CD4-positive, alpha-beta T cell treated with Interleukin-17A for 4 hours (primary cell): ENCODE measurements at regions not wholly inside any gene's neighbourhood (a gene's known extent, or its start where the extent isn't known, plus 50 kb on each side); places are given as distances from the start of the nearest gene placed in this dataset.
"Not testable (repeated sequence)": the region's sequence is repeated elsewhere in the genome, so short reads cannot be mapped to it uniquely, and the experiment has no call there.

Experiments
- DNase-seq: peaks from one replicate; pipeline ENCODE4 v3.0.0-alpha.2; 2020; ENCODE audit warnings: mixed read lengths

- not testable (repeated sequence) for DNase-seq
Observed at GRCh38 chr11:11715075-11715474, 93.3 kb upstream of the GALNT18 start.

GRCh38 chr11:11710556-11710955 lies 88.8 kb upstream of the GALNT18 start:
- DNase-seq, result no peak

- no peak for DNase-seq
Observed at GRCh38 chr11:11709447-11710239, 87.8 kb upstream of the GALNT18 start.

- DNase-seq, result no peak
Observed at GRCh38 chr11:11708256-11708655, 86.5 kb upstream of the GALNT18 start.

GRCh38 chr11:11706028-11706427 lies 84.2 kb upstream of the GALNT18 start:
- no peak for DNase-seq

- DNase-seq, result no peak
Observed at GRCh38 chr11:11703885-11704284, 82.1 kb upstream of the GALNT18 start.

- DNase-seq, result no peak
Observed at GRCh38 chr11:11701070-11701469, 79.3 kb upstream of the GALNT18 start.

GRCh38 chr11:11697796-11698195 lies 76.0 kb upstream of the GALNT18 start:
- DNase-seq, result no peak

- DNase-seq, result no peak
Observed at GRCh38 chr11:11691296-11692151, 69.7 kb upstream of the GALNT18 start.

GRCh38 chr11:11681536-11681935 lies 59.7 kb upstream of the GALNT18 start:
- DNase-seq, result no peak

GRCh38 chr11:11677672-11678356 lies 56.0 kb upstream of the GALNT18 start:
- no peak for DNase-seq

GRCh38 chr11:11675671-11676181 lies 53.9 kb upstream of the GALNT18 start:
- no peak for DNase-seq

GRCh38 chr11:11672789-11673188 lies 51.0 kb upstream of the GALNT18 start:
- no peak for DNase-seq

- DNase-seq, result no peak
Observed at GRCh38 chr11:11672101-11672500, 50.3 kb upstream of the GALNT18 start.
